ENCODE measurements at regions not wholly inside any gene's neighbourhood (a gene's known extent, or its start where the extent isn't known, plus 50 kb on each side); places are given as distances from the start of the nearest gene placed in this dataset.

- Histone ChIP-seq H3K4me1 (ENCODE audit: insufficient read depth) (peaks cover 7% of the 10 kb centered on the region), H3K27ac (no peak overlapping the region)
- TF ChIP-seq EZH2 (IDR thresholded peaks at IDR 0.05; ENCODE audit: borderline replicate concordance) (no peak), CTCF (IDR thresholded peaks at IDR 0.05; ENCODE audit: poor library complexity) (no peak), EZH2phosphoT487 (IDR thresholded peaks at IDR 0.05; ENCODE audit: low read depth, severe bottlenecking, unreplicated experiment) (no peak)
These were observed 59.9 kb upstream of the GATA6 start for GRCh38 chr18:22109535-22109934.

GRCh38 chr18:22110461-22110924 lies 58.9 kb upstream of the GATA6 start:
- Histone ChIP-seq H3K9me3 (ENCODE audit: low read depth) (no peaks in the 10 kb centered on the region), H2AFZ (peak overlapping the region; percentile 17), H3K4me1 (ENCODE audit: insufficient read depth) (peaks cover 15% of the 10 kb centered on the region), H3K4me3 (no peak overlapping the region), H4K20me1 (ENCODE audit: insufficient read depth, poor library complexity, severe bottlenecking) (no peaks in the 10 kb centered on the region), H3K36me3 (replicated peaks; ENCODE audit: insufficient read depth, low read depth) (no peaks in the 10 kb centered on the region), H3K27me3 (no peaks in the 10 kb centered on the region), H3K79me2 (peaks cover 11% of the 10 kb centered on the region), H3K9me2 (replicated peaks; ENCODE audit: insufficient read depth) (no peaks in the 10 kb centered on the region), H3K27ac (peak overlapping the region; percentile 66), H3K4me2 (no peak overlapping the region)
- WGBS (ENCODE audit: low lambda C conversion rate, missing lambda C conversion rate) = 27% methylated on average over 9 of the region's 9 CpGs
- TF ChIP-seq EZH2 (IDR thresholded peaks at IDR 0.05; ENCODE audit: borderline replicate concordance) (no peak), CTCF (IDR thresholded peaks at IDR 0.05; ENCODE audit: poor library complexity) (no peak), EZH2phosphoT487 (IDR thresholded peaks at IDR 0.05; ENCODE audit: low read depth, severe bottlenecking, unreplicated experiment) (no peak)
- DNase-seq (ENCODE audit: low spot score) = peak; percentile 65

More at GRCh38 chr18:22109535-22109934, 59.9 kb upstream of the GATA6 start:
- H3K4me2 ChIP-seq = no peak overlapping the region
- DNase-seq (ENCODE audit: low spot score) = no peak
- no peak overlapping the region for H2AFZ ChIP-seq
- 90% methylated on average over 4 of the region's 4 CpGs for WGBS (ENCODE audit: low lambda C conversion rate, missing lambda C conversion rate)
- no peaks in the 10 kb centered on the region for H3K36me3 ChIP-seq (replicated peaks; ENCODE audit: insufficient read depth, low read depth)
- H3K9me2 ChIP-seq (replicated peaks; ENCODE audit: insufficient read depth) = no peaks in the 10 kb centered on the region
- peaks cover 11% of the 10 kb centered on the region for H3K79me2 ChIP-seq
- H3K27me3 ChIP-seq = no peaks in the 10 kb centered on the region
- H3K4me3 ChIP-seq = no peak overlapping the region
- no peaks in the 10 kb centered on the region for H4K20me1 ChIP-seq (ENCODE audit: insufficient read depth, poor library complexity, severe bottlenecking)
- no peaks in the 10 kb centered on the region for H3K9me3 ChIP-seq (ENCODE audit: low read depth)

GRCh38 chr18:22112215-22112614 lies 57.2 kb upstream of the GATA6 start:
- peaks cover 25% of the 10 kb centered on the region for H3K4me1 ChIP-seq (ENCODE audit: insufficient read depth)
- H4K20me1 ChIP-seq (ENCODE audit: insufficient read depth, poor library complexity, severe bottlenecking) = no peaks in the 10 kb centered on the region
- no peak overlapping the region for H3K4me2 ChIP-seq
- no peak overlapping the region for H2AFZ ChIP-seq
- H3K9me2 ChIP-seq (replicated peaks; ENCODE audit: insufficient read depth) = no peaks in the 10 kb centered on the region
- TF ChIP-seq EZH2phosphoT487 (IDR thresholded peaks at IDR 0.05; ENCODE audit: low read depth, severe bottlenecking, unreplicated experiment) (no peak), CTCF (IDR thresholded peaks at IDR 0.05; ENCODE audit: poor library complexity) (no peak), EZH2 (IDR thresholded peaks at IDR 0.05; ENCODE audit: borderline replicate concordance) (no peak)
- H3K79me2 ChIP-seq = peaks cover 11% of the 10 kb centered on the region
- no peaks in the 10 kb centered on the region for H3K36me3 ChIP-seq (replicated peaks; ENCODE audit: insufficient read depth, low read depth)
- DNase-seq (ENCODE audit: low spot score) = no peak
- no peak overlapping the region for H3K4me3 ChIP-seq
- no peaks in the 10 kb centered on the region for H3K27me3 ChIP-seq
- no peaks in the 10 kb centered on the region for H3K9me3 ChIP-seq (ENCODE audit: low read depth)
- WGBS (ENCODE audit: low lambda C conversion rate, missing lambda C conversion rate) = 85% methylated on average over 5 of the region's 5 CpGs
- H3K27ac ChIP-seq = no peak overlapping the region

All from hepatocyte (in vitro differentiated cells).